DND-41 (cell line): ENCODE measurements at regions not wholly inside any gene's neighbourhood (a gene's known extent, or its start where the extent isn't known, plus 50 kb on each side); places are given as distances from the start of the nearest gene placed in this dataset.

ENCODE experiments used
- ATAC-seq: fragments of 200-7000 bp; cut with Tn5 transposase; 3 replicates; pipeline ENCODE4 v1.9.1; 2021; ENCODE audit warnings: low read depth; ENCODE audit not compliant: insufficient read depth
- DNase-seq: peaks from one replicate; pipeline ENCODE4 v3.0.0-alpha.2; 2020
- H2AFZ ChIP-seq: 2 replicates; pipeline ENCODE4 v1.6.0; 2012; ENCODE audit warnings: low read depth, low read length
- H3K27ac ChIP-seq: 2 replicates; pipeline ENCODE4 v1.5.1; 2012; ENCODE audit warnings: low read length, inconsistent platforms
- H3K27me3 ChIP-seq: fragments of 200-600 bp; sonication (generic); 2 replicates; pipeline ENCODE4 v1.6.0; 2012; ENCODE audit warnings: low read length, mild to moderate bottlenecking, inconsistent platforms; ENCODE audit not compliant: insufficient read depth, poor library complexity
- H3K36me3 ChIP-seq: 2 replicates; pipeline ENCODE4 v1.5.1; 2012; ENCODE audit warnings: low read length, inconsistent platforms; ENCODE audit not compliant: insufficient read depth
- H3K4me1 ChIP-seq: 2 replicates; pipeline ENCODE4 v1.5.1; 2012; ENCODE audit warnings: mild to moderate bottlenecking, low read length; ENCODE audit not compliant: insufficient read depth
- H3K4me2 ChIP-seq: 2 replicates; pipeline ENCODE4 v1.6.0; 2012; ENCODE audit warnings: mild to moderate bottlenecking, moderate library complexity, low read length, inconsistent platforms; ENCODE audit not compliant: insufficient read depth
- H3K4me3 ChIP-seq, 2 experiments: fragments of 200-600 bp in 1 of 2; shearing (Covaris generic) in 1 of 2; 2 replicates each; pipeline ENCODE4 v1.5.1; 2012 to 2016; ENCODE audit warnings: inconsistent platforms in 2 of 2, low read length in 2 of 2, mild to moderate bottlenecking in 2 of 2, low read depth in 1 of 2, moderate library complexity in 1 of 2
- H3K79me2 ChIP-seq: 2 replicates; pipeline ENCODE4 v1.6.0; 2012; ENCODE audit warnings: low read length, inconsistent platforms; ENCODE audit not compliant: insufficient read depth
- H3K9ac ChIP-seq: 2 replicates; pipeline ENCODE4 v1.6.0; 2012; ENCODE audit warnings: low read depth, mild to moderate bottlenecking, inconsistent platforms, low read length, moderate library complexity
- H3K9me3 ChIP-seq: 2 replicates; pipeline ENCODE4 v1.5.1; 2012; ENCODE audit warnings: low read length, moderate library complexity, mild to moderate bottlenecking, inconsistent platforms; ENCODE audit not compliant: insufficient read depth, severe bottlenecking
- H4K20me1 ChIP-seq: 2 replicates; pipeline ENCODE4 v1.6.0; 2012; ENCODE audit warnings: low read length; ENCODE audit not compliant: insufficient read depth
- CTCF ChIP-seq: IDR thresholded peaks from 2 replicates; pipeline ENCODE4 v1.5.1; 2012; ENCODE audit warnings: borderline replicate concordance, low read length, moderate library complexity, mild to moderate bottlenecking; ENCODE audit not compliant: poor library complexity, severe bottlenecking; ENCODE audit errors: extremely low read depth
- EZH2 ChIP-seq: IDR thresholded peaks from 3 replicates; pipeline ENCODE4 v1.6.1; 2012; ENCODE audit warnings: borderline replicate concordance, low read depth, mild to moderate bottlenecking, moderate library complexity, low read length, inconsistent platforms; ENCODE audit not compliant: severe bottlenecking

DNA sequence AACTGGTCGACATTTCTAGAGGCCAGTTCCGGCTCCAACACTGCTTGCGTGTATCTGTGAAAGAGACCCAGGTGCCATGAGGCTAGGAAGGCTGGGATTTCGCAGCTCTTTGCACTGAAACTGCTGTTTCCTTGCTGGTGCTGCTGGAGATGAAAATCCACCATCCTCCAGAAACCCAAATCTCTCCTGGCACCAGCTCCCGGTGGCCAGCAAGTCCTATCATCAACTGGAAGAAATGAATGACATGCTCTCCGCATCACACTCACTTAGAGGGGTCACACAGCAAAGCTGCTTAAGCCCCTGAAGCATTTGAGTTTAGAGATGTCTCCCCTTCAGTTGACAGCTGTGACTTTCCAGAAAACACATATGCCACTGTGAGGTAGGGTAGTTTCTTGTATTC, 471.8 kb upstream of the PROK2 start:
- Histone ChIP-seq H4K20me1 (no peaks in the 10 kb centered on the region), H2AFZ (no peak overlapping the region), H3K27ac (no peak overlapping the region), H3K79me2 (no peaks in the 10 kb centered on the region), H3K9me3 (no peaks in the 10 kb centered on the region), H3K27me3 (no peaks in the 10 kb centered on the region), H3K9ac (no peak overlapping the region), H3K4me3 (no peak overlapping the region), H3K36me3 (no peaks in the 10 kb centered on the region), H3K4me2 (peak overlapping the region; percentile 63), H3K4me1 (peaks cover 22% of the 10 kb centered on the region)
- TF ChIP-seq EZH2 = no peak
- no peak for TF ChIP-seq CTCF
- no peak for DNase-seq
- ATAC-seq = no peak

- Histone ChIP-seq H3K4me1 (peaks cover 22% of the 10 kb centered on the region), H3K79me2 (no peaks in the 10 kb centered on the region), H3K9me3 (no peaks in the 10 kb centered on the region), H2AFZ (peak overlapping the region; percentile 58), H3K4me3 (peak overlapping the region in 1 of 2 experiments; percentile 38; a peak in 2 of 4 replicates), H3K27me3 (peaks cover 3% of the 10 kb centered on the region), H3K9ac (peak overlapping the region; percentile 30; the same call in 1 of the 2 replicates), H3K4me2 (peak overlapping the region; percentile 63), H4K20me1 (no peaks in the 10 kb centered on the region), H3K36me3 (no peaks in the 10 kb centered on the region), H3K27ac (peak overlapping the region; percentile 60)
- peak; percentile 53 for TF ChIP-seq CTCF
- TF ChIP-seq EZH2 = no peak
- peak; percentile 79 for DNase-seq
- ATAC-seq = peak; percentile 92
Observed at GRCh38 chr3:72255791-72256559, 471.0 kb upstream of the PROK2 start.

DNA sequence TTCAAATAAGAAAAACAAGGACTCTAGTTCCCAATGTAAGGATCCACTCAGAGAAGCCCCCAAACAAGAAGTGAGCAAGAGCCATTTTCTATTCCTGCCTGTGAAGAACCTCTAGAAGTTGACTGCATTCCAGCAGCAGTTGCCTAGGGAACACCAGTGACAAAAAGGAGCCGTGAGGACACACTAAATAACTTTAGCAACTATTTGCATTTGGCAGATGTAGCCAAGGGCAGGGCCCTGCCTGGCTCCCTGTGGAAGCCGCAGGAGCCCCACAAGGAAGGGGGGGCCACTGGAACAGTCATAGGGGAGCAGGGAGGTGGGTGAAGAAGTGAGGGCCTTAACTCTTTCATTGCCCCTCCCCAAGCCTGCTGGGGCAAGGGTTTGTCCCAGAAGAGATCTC, 470.2 kb upstream of the PROK2 start:
- H3K4me2 ChIP-seq = no peak overlapping the region; the same call in 1 of the 2 replicates
- no peaks in the 10 kb centered on the region for H3K36me3 ChIP-seq
- no peaks in the 10 kb centered on the region for H3K79me2 ChIP-seq
- DNase-seq = no peak
- ATAC-seq = no peak
- H3K4me3 ChIP-seq = no peak overlapping the region
- H3K9me3 ChIP-seq = no peaks in the 10 kb centered on the region
- H2AFZ ChIP-seq = no peak overlapping the region
- no peak overlapping the region for H3K27ac ChIP-seq
- H3K27me3 ChIP-seq = peaks cover 3% of the 10 kb centered on the region
- TF ChIP-seq CTCF (no peak), EZH2 (no peak)
- H3K9ac ChIP-seq = no peak overlapping the region
- H4K20me1 ChIP-seq = no peaks in the 10 kb centered on the region
- peaks cover 22% of the 10 kb centered on the region for H3K4me1 ChIP-seq
